Right lobe of liver (tissue), 4 donors: ENCODE measurements at regions not wholly inside any gene's neighbourhood (a gene's known extent, or its start where the extent isn't known, plus 50 kb on each side); places are given as distances from the start of the nearest gene placed in this dataset.

Source experiments
- CTCF ChIP-seq, 4 donors: fragments of 200-600 bp in 3 of 4; fragments of 450-650 bp in 1 of 4; IDR thresholded peaks; one replicate each; pipeline versions ENCODE4 v1.5.1 to v1.8.0; 2016 to 2022; ENCODE audit warnings: antibody characterized with exemption in 4 of 4, mild to moderate bottlenecking in 2 of 4
- POLR2A ChIP-seq: fragments of 450-650 bp; IDR thresholded peaks from one replicate; pipeline ENCODE4 v1.6.1; 2017; ENCODE audit warnings: antibody characterized with exemption, mild to moderate bottlenecking
- donor health status: DM: no; HTN: no; CAD: no.
- donor health status: DM: no; HTN: no; CAD: no.
- donor health status: DM: no; HTN: yes; CAD: no.

- TF ChIP-seq CTCF (IDR thresholded peaks at IDR 0.05) (no peak), POLR2A (no peak)
These were observed 65.3 kb upstream of the MYOCD start for GRCh38 chr17:12600349-12600748.
